WTC11 (cell line): ENCODE measurements at regions not wholly inside any gene's neighbourhood (a gene's known extent, or its start where the extent isn't known, plus 50 kb on each side); places are given as distances from the start of the nearest gene placed in this dataset.

Experiments used
- ATAC-seq: fragments of 200-7000 bp; cut with Tn5 transposase; 2 replicates; pipeline ENCODE4 v1.10.0; 2021; ENCODE audit warnings: mild to moderate bottlenecking, moderate library complexity
- CTCF ChIA-PET: fragments of 300-600 bp; sonication (Branson Sonifier 250); formaldehyde crosslinking; loops from one replicate; lab custom pipeline; 2021; ENCODE audit warnings: antibody characterized with exemption; lab: Charles Lee
- POLR2A ChIA-PET: fragments of 350-600 bp; sonication (Branson Sonifier 250); formaldehyde crosslinking; loops from one replicate; lab custom pipeline; 2021; ENCODE audit warnings: antibody characterized with exemption; lab: Charles Lee
- DNase-seq: peaks from one replicate; pipeline ENCODE4 v3.0.0; 2021; ENCODE audit warnings: low spot score
- H3K27ac Mint-ChIP-seq: 2 replicates; pipeline ENCODE4 v1.8.0; 2021; ENCODE audit warnings: mixed read lengths
- H3K27me3 Mint-ChIP-seq: 2 replicates; pipeline ENCODE4 v1.8.0; 2021; ENCODE audit warnings: low read depth, mild to moderate bottlenecking, moderate library complexity, mixed read lengths
- H3K36me3 Mint-ChIP-seq: 2 replicates; pipeline ENCODE4 v1.8.0; 2021; ENCODE audit warnings: mixed read lengths
- H3K4me1 Mint-ChIP-seq: 2 replicates; pipeline ENCODE4 v1.8.0; 2022; ENCODE audit warnings: mixed read lengths
- H3K4me3 Mint-ChIP-seq: 2 replicates; pipeline ENCODE4 v1.8.0; 2021; ENCODE audit warnings: mild to moderate bottlenecking, moderate library complexity, mixed read lengths
- H3K9me3 Mint-ChIP-seq: 2 replicates; pipeline ENCODE4 v1.8.0; 2021; ENCODE audit warnings: mixed read lengths
- CBFB ChIP-seq: sonication (generic); formaldehyde crosslinking; IDR thresholded peaks from 2 replicates; pipeline ENCODE4 v1.8.1; 2022; ENCODE audit warnings: mild to moderate bottlenecking, low read depth, missing genetic modification reagents
- CREB1 ChIP-seq: sonication (generic); formaldehyde crosslinking; IDR thresholded peaks from 2 replicates; pipeline ENCODE4 v1.8.0; 2023; ENCODE audit warnings: mild to moderate bottlenecking, missing genetic modification reagents
- ESRRA ChIP-seq: sonication (generic); formaldehyde crosslinking; IDR thresholded peaks from 2 replicates; pipeline ENCODE4 v1.8.1; 2022; ENCODE audit warnings: mild to moderate bottlenecking, missing genetic modification reagents, borderline replicate concordance
- ETV6 ChIP-seq: sonication (generic); formaldehyde crosslinking; IDR thresholded peaks from 2 replicates; pipeline ENCODE4 v1.8.1; 2022; ENCODE audit warnings: mild to moderate bottlenecking, missing genetic modification reagents
- FOXK1 ChIP-seq: sonication (generic); formaldehyde crosslinking; IDR thresholded peaks from 2 replicates; pipeline ENCODE4 v1.8.0; 2022; ENCODE audit warnings: mild to moderate bottlenecking, moderate library complexity, missing genetic modification reagents
- FOXP1 ChIP-seq: sonication (generic); formaldehyde crosslinking; IDR thresholded peaks from 2 replicates; pipeline ENCODE4 v1.8.0; 2022; ENCODE audit warnings: missing genetic modification reagents, mild to moderate bottlenecking, moderate library complexity, borderline replicate concordance
- GABPB1 ChIP-seq: sonication (generic); formaldehyde crosslinking; IDR thresholded peaks from 2 replicates; pipeline ENCODE4 v1.8.1; 2023; ENCODE audit warnings: mild to moderate bottlenecking, missing genetic modification reagents
- GRHL2 ChIP-seq: fragments of 250-450 bp; sonication (Bioruptor Pico); IDR thresholded peaks from 2 replicates; pipeline ENCODE4 v1.8.0; 2022; ENCODE audit warnings: mild to moderate bottlenecking, moderate library complexity; ENCODE audit not compliant: insufficient replicate concordance, severe bottlenecking
- GTF2I ChIP-seq: fragments of 250-450 bp; sonication (Bioruptor Pico); conservative IDR thresholded peaks from 2 replicates; pipeline ENCODE4 v1.4.0; 2021; ENCODE audit warnings: mild to moderate bottlenecking
- HMGA2 ChIP-seq: fragments of 250-450 bp; sonication (Bioruptor Pico); IDR thresholded peaks from 2 replicates; pipeline ENCODE4 v1.4.0; 2021; ENCODE audit warnings: mild to moderate bottlenecking, moderate library complexity
- MYBL2 ChIP-seq: sonication (generic); formaldehyde crosslinking; IDR thresholded peaks from 2 replicates; pipeline ENCODE4 v1.8.1; 2023; ENCODE audit warnings: mild to moderate bottlenecking, moderate library complexity, missing genetic modification reagents
- NFYB ChIP-seq: sonication (generic); formaldehyde crosslinking; conservative IDR thresholded peaks from 2 replicates; pipeline ENCODE4 v1.8.0; 2022; ENCODE audit warnings: low read depth, missing genetic modification reagents
- RELA ChIP-seq: sonication (generic); formaldehyde crosslinking; IDR thresholded peaks from 2 replicates; pipeline ENCODE4 v1.8.1; 2022; ENCODE audit warnings: missing genetic modification reagents, mild to moderate bottlenecking, borderline replicate concordance
- SMAD4 ChIP-seq: sonication (generic); formaldehyde crosslinking; IDR thresholded peaks from 2 replicates; pipeline ENCODE4 v1.8.0; 2022; ENCODE audit warnings: mild to moderate bottlenecking, missing genetic modification reagents
- ZNF317 ChIP-seq: sonication (generic); formaldehyde crosslinking; IDR thresholded peaks from 2 replicates; pipeline ENCODE4 v1.8.1; 2023; ENCODE audit warnings: low read depth, mild to moderate bottlenecking, moderate library complexity, missing genetic modification reagents, borderline replicate concordance
- TF ChIP-seq, protein P1 (sequence below): sonication (generic); formaldehyde crosslinking; IDR thresholded peaks from 2 replicates; pipeline ENCODE4 v1.8.1; 2022; ENCODE audit warnings: low read depth, missing genetic modification reagents, borderline replicate concordance
- TF ChIP-seq, protein P2 (sequence below): sonication (generic); formaldehyde crosslinking; IDR thresholded peaks from 2 replicates; pipeline ENCODE4 v1.8.1; 2023; ENCODE audit warnings: mild to moderate bottlenecking, missing genetic modification reagents
- TF ChIP-seq, protein P3 (sequence below): fragments of 250-450 bp; sonication (Bioruptor Pico); IDR thresholded peaks from 2 replicates; pipeline ENCODE4 v2.1.2; 2022; ENCODE audit warnings: mild to moderate bottlenecking, moderate library complexity
- TF ChIP-seq, protein P4 (sequence below): sonication (generic); formaldehyde crosslinking; IDR thresholded peaks from 2 replicates; pipeline ENCODE4 v1.8.1; 2022; ENCODE audit warnings: mild to moderate bottlenecking, moderate library complexity, missing genetic modification reagents
- TF ChIP-seq, protein P5 (sequence below): sonication (generic); formaldehyde crosslinking; IDR thresholded peaks from 2 replicates; pipeline ENCODE4 v1.8.1; 2023; ENCODE audit warnings: mild to moderate bottlenecking, missing genetic modification reagents, borderline replicate concordance
- TF ChIP-seq, protein P6 (sequence below): sonication (generic); formaldehyde crosslinking; IDR thresholded peaks from 2 replicates; pipeline ENCODE4 v1.8.0; 2022; ENCODE audit warnings: mild to moderate bottlenecking, missing genetic modification reagents
- TF ChIP-seq, protein P7 (sequence below): sonication (generic); formaldehyde crosslinking; IDR thresholded peaks from 2 replicates; pipeline ENCODE4 v1.8.0; 2022; ENCODE audit warnings: mild to moderate bottlenecking, missing genetic modification reagents

DNA sequence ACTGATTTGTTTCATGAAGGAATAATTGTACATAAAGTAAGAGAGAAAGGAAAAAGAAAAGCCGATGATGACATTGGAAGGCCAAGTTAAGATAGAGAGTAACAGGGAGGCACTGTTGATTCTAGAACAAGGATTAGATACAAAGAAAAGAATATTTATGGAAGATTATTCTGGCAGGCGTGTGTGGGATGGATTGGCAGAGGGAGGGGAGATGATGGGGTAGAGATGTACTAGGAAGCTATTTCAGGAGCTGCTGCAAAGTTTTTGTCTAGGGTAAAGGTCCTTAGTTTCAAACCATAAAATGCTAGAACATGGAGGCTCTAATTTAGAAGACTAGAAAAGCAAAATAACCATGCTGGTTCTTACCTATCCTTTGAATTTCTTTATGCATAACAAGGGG, 280.0 kb upstream of the LRRN1 start (continued):
- TF ChIP-seq RELA (CRISPR knock-in tag) (no peak), CREB1 (CRISPR knock-in tag) (no peak)

DNA sequence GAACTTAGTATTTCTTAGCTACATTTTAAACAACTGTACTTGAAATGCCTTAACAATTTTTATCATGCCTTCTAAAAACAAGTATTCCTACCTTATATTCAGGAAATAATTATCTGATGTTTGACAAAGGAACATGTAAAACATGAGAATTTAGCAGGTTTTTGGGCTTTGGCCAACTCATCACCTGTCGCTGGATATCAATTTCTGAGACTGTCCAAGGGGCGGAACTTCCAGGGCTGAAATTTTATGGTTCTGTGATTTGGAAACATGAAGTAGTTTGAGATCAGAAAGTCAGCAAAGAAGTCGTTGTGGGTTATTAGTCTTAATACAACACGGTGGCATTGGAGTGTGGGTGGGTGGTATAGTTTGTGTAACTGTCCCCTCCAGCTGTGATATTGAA, 282.2 kb upstream of the LRRN1 start:
- H3K9me3 Mint-ChIP-seq = peaks cover 64% of the 10 kb centered on the region

DNA sequence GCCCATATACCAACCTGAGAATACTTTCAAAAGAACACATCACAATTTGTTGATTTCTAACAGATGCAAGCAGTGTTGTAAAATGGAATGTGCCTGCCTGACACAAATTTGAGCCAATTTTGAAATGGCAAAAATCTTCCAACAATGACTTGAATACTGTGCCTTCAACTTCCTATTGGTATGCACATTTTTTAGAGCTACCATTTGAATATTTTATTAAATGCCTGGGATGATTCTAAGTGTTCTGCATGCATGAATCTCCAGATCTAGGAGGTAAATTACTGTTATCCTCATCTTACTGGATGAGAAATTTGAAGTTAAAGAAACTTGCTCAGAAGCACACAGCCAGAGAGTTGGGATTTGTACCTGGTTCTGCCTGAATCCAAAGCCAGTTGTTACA, 282.8 kb upstream of the LRRN1 start:
- no peaks in the 10 kb centered on the region for H3K4me1 Mint-ChIP-seq
- ChIA-PET POLR2A (interaction anchor here (1.1 kb wide), 1 partner anchor 8 kb away, joined by 3 read pairs; no protein-coding TSS in a partner anchor), CTCF (no interaction called here)
- ATAC-seq = no peak
- TF ChIP-seq SMAD4 (CRISPR knock-in tag) = no peak
- TF ChIP-seq, protein P1, sequence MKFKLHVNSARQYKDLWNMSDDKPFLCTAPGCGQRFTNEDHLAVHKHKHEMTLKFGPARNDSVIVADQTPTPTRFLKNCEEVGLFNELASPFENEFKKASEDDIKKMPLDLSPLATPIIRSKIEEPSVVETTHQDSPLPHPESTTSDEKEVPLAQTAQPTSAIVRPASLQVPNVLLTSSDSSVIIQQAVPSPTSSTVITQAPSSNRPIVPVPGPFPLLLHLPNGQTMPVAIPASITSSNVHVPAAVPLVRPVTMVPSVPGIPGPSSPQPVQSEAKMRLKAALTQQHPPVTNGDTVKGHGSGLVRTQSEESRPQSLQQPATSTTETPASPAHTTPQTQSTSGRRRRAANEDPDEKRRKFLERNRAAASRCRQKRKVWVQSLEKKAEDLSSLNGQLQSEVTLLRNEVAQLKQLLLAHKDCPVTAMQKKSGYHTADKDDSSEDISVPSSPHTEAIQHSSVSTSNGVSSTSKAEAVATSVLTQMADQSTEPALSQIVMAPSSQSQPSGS (CRISPR knock-in tag) = no peak
- TF ChIP-seq, protein P2, sequence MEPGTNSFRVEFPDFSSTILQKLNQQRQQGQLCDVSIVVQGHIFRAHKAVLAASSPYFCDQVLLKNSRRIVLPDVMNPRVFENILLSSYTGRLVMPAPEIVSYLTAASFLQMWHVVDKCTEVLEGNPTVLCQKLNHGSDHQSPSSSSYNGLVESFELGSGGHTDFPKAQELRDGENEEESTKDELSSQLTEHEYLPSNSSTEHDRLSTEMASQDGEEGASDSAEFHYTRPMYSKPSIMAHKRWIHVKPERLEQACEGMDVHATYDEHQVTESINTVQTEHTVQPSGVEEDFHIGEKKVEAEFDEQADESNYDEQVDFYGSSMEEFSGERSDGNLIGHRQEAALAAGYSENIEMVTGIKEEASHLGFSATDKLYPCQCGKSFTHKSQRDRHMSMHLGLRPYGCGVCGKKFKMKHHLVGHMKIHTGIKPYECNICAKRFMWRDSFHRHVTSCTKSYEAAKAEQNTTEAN = no peak
- TF ChIP-seq, protein P3, sequence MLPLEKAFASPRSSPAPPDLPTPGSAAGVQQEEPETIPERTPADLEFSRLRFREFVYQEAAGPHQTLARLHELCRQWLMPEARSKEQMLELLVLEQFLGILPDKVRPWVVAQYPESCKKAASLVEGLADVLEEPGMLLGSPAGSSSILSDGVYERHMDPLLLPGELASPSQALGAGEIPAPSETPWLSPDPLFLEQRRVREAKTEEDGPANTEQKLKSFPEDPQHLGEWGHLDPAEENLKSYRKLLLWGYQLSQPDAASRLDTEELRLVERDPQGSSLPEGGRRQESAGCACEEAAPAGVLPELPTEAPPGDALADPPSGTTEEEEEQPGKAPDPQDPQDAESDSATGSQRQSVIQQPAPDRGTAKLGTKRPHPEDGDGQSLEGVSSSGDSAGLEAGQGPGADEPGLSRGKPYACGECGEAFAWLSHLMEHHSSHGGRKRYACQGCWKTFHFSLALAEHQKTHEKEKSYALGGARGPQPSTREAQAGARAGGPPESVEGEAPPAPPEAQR = no peak
- no peak for TF ChIP-seq ZNF317
- TF ChIP-seq GTF2I (CRISPR knock-in tag) = no peak
- no peak for TF ChIP-seq FOXK1 (CRISPR knock-in tag)
- no peak for TF ChIP-seq ESRRA (CRISPR knock-in tag)
- no peak for TF ChIP-seq GABPB1 (CRISPR knock-in tag)
- TF ChIP-seq, protein P4, sequence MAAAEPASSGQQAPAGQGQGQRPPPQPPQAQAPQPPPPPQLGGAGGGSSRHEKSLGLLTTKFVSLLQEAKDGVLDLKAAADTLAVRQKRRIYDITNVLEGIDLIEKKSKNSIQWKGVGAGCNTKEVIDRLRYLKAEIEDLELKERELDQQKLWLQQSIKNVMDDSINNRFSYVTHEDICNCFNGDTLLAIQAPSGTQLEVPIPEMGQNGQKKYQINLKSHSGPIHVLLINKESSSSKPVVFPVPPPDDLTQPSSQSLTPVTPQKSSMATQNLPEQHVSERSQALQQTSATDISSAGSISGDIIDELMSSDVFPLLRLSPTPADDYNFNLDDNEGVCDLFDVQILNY (CRISPR knock-in tag) = no peak
- no peak for TF ChIP-seq GRHL2 (CRISPR knock-in tag)
- TF ChIP-seq NFYB (CRISPR knock-in tag) = no peak
- TF ChIP-seq, all 79 proteins: peak for 0
- Mint-ChIP-seq H3K27me3 (no peaks in the 10 kb centered on the region), H3K9me3 (peaks cover 70% of the 10 kb centered on the region), H3K4me3 (no peak overlapping the region), H3K27ac (no peak overlapping the region), H3K36me3 (peaks cover 27% of the 10 kb centered on the region)
- DNase-seq = no peak

More for the DNA sequence above, 282.2 kb upstream of the LRRN1 start:
- Mint-ChIP-seq H3K36me3 (peaks cover 26% of the 10 kb centered on the region), H3K27ac (no peak overlapping the region), H3K27me3 (no peaks in the 10 kb centered on the region), H3K4me1 (no peaks in the 10 kb centered on the region), H3K4me3 (no peak overlapping the region)
- TF ChIP-seq, protein P5, sequence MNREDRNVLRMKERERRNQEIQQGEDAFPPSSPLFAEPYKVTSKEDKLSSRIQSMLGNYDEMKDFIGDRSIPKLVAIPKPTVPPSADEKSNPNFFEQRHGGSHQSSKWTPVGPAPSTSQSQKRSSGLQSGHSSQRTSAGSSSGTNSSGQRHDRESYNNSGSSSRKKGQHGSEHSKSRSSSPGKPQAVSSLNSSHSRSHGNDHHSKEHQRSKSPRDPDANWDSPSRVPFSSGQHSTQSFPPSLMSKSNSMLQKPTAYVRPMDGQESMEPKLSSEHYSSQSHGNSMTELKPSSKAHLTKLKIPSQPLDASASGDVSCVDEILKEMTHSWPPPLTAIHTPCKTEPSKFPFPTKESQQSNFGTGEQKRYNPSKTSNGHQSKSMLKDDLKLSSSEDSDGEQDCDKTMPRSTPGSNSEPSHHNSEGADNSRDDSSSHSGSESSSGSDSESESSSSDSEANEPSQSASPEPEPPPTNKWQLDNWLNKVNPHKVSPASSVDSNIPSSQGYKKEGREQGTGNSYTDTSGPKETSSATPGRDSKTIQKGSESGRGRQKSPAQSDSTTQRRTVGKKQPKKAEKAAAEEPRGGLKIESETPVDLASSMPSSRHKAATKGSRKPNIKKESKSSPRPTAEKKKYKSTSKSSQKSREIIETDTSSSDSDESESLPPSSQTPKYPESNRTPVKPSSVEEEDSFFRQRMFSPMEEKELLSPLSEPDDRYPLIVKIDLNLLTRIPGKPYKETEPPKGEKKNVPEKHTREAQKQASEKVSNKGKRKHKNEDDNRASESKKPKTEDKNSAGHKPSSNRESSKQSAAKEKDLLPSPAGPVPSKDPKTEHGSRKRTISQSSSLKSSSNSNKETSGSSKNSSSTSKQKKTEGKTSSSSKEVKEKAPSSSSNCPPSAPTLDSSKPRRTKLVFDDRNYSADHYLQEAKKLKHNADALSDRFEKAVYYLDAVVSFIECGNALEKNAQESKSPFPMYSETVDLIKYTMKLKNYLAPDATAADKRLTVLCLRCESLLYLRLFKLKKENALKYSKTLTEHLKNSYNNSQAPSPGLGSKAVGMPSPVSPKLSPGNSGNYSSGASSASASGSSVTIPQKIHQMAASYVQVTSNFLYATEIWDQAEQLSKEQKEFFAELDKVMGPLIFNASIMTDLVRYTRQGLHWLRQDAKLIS (CRISPR knock-in tag) = no peak
- no peak for TF ChIP-seq NFYB (CRISPR knock-in tag)
- TF ChIP-seq MYBL2 (CRISPR knock-in tag) = no peak
- TF ChIP-seq CBFB (CRISPR knock-in tag) = no peak
- TF ChIP-seq HMGA2 (CRISPR knock-in tag) = no peak
- TF ChIP-seq, protein P6, sequence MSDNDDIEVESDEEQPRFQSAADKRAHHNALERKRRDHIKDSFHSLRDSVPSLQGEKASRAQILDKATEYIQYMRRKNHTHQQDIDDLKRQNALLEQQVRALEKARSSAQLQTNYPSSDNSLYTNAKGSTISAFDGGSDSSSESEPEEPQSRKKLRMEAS (CRISPR knock-in tag) = no peak
- TF ChIP-seq FOXP1 = no peak
- no peak for TF ChIP-seq GRHL2 (CRISPR knock-in tag)
- TF ChIP-seq ETV6 = no peak
- TF ChIP-seq, protein P7, sequence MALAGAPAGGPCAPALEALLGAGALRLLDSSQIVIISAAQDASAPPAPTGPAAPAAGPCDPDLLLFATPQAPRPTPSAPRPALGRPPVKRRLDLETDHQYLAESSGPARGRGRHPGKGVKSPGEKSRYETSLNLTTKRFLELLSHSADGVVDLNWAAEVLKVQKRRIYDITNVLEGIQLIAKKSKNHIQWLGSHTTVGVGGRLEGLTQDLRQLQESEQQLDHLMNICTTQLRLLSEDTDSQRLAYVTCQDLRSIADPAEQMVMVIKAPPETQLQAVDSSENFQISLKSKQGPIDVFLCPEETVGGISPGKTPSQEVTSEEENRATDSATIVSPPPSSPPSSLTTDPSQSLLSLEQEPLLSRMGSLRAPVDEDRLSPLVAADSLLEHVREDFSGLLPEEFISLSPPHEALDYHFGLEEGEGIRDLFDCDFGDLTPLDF = no peak
- no peak for DNase-seq
- ATAC-seq = no peak
- POLR2A ChIA-PET = interaction anchor here (0.5 to 1.1 kb wide), 2 partner anchors 8 to 1905 kb away, joined by 3 read pairs; no protein-coding TSS in a partner anchor
- CTCF ChIA-PET = no interaction called here
